GM12874 (cell line): ENCODE measurements at regions not wholly inside any gene's neighbourhood (a gene's known extent, or its start where the extent isn't known, plus 50 kb on each side); places are given as distances from the start of the nearest gene placed in this dataset.

Experiments used
- TF ChIP-seq, protein P1 (sequence below): IDR thresholded peaks from 2 replicates; pipeline ENCODE4 v1.5.1; 2011; ENCODE audit warnings: low read depth, mild to moderate bottlenecking, control low read depth, low read length, moderate library complexity; ENCODE audit not compliant: insufficient read depth

DNA sequence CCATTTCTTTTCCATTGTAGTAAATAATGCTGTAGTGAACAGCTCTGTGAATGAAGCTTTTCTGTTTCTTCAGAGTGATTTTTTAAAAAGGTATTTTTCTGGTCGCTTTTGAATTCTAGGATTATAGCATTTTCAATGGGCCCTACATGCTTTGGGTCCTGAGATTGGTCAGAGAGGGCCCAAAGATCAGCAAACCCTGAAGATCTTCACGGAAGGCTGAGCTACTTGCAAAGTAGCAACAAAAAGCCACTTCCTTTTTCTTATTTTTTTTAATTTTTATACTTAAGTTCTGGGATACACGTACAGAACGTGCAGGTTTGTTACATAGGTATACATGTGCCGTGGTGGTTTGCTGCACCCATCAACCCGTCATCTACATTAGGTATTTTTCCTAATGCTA is 200.5 kb downstream of the FAT3 start:
- TF ChIP-seq, protein P1, sequence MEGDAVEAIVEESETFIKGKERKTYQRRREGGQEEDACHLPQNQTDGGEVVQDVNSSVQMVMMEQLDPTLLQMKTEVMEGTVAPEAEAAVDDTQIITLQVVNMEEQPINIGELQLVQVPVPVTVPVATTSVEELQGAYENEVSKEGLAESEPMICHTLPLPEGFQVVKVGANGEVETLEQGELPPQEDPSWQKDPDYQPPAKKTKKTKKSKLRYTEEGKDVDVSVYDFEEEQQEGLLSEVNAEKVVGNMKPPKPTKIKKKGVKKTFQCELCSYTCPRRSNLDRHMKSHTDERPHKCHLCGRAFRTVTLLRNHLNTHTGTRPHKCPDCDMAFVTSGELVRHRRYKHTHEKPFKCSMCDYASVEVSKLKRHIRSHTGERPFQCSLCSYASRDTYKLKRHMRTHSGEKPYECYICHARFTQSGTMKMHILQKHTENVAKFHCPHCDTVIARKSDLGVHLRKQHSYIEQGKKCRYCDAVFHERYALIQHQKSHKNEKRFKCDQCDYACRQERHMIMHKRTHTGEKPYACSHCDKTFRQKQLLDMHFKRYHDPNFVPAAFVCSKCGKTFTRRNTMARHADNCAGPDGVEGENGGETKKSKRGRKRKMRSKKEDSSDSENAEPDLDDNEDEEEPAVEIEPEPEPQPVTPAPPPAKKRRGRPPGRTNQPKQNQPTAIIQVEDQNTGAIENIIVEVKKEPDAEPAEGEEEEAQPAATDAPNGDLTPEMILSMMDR, result no peak

DNA sequence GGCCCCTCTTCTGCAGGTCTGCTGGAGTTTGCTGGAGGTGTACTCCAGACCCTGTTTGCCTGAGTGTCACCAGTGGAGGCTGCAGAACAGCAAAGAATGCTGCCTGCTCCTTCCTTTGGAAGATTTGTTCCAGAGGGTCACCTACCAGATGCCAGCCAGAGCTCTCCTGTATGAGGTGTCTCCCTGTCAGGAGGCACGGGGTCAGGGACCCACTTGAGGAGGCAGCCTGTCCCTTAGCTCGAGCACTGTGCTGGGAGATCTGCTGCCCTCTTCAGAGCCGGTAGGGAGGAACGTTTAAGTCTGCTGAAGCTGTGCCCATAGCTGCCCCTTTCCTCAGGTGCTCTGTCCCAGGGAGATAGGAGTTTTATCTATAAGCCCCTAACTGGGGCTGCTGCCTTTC is 207.9 kb downstream of the FAT3 start:
- TF ChIP-seq, protein P1, result no peak

DNA sequence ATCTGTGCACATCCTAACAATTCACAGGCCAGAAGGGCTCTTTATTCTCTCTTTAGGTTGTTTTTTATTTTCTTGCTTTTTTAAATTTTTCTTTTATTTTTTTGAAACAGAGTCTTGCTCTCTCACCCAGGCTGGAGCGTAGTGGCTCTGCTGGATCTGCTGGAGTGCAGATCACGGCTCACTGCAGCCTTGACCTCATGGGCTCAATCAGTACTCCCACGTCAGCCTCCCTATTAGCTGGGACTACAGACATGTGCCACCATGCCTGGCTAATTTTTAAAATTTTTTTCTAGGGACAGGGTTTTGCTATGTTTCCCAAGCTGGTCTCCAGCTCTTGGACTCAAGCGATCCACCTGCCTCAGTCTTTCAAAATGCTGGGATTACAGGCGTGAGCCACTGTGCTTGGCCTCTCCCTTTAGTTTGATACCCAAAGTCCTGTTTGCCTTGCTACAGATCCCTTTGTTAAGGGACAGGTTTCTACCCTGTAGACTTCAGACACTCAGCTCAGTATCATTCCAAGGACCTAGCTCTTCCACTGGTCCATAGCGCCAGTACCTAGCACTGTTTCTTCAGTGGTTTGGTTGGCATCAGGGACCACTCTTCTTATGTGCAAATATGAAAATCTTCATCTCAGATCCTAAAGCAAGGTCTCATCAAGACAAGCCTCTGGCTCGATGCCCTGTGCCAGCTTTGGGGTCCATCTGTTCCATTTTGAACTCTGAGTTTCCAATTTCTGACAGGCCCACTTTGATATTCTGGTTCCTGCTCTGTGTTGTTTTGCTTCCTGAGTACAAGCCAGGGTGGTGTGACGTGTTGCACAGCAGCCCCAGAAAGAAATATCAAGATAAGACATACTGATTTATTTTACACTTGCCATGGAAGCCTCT is 211.7 kb downstream of the FAT3 start:
- TF ChIP-seq, protein P1, result no peak

DNA sequence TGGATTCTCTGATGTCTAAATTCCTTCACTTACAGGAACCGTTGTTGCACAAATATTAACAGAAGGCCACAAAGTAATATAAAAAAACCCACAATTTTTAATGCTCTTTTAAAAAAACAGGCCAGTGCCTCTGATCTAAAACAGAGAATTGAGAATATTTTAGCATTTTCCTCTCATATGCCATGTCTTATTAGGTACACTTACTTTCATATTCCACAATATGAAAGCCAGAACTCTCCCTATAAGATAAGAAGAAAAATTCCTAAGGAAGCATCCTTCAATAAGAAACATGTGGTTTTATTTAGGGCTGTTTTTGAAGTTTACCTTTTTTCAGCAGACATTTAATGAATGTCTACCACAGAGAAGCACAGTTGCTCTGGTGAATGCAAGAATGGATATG is 214.5 kb downstream of the FAT3 start:
- TF ChIP-seq, protein P1, result no peak

DNA sequence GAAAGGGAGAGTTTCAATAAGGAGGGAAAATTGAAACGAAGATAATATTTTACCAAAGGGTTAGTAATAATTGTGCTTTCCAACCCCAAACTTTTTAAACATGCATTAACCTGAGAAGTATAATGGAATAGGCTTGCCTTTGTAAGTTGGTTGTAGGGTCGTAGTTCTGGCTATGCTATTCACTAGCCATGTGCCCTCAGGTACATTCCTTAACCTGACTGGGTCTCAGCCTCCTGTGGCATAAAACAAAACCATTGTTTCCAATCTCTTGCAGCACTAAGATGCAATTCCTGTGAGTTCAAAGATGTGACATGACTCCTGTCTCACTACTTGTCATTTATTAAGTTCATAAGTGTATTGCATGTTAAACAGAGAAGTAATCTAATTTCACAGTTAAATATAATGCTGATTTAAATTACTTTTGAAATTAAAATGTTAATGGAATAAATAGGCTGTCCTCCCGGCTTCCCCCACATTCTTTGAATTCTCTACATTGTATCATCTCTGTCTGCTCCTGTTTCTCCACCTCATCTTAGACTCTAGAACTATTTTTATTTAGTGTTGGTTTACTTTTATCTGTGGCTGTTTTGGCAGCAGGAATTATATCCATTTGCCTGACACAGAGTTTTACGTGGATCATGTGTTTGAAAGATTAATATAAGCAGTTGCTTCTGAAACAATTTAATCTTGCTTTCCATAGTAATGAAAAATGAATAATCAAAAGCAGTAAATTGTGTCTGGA is 216.3 kb downstream of the FAT3 start:
- TF ChIP-seq, protein P1, result no peak

- TF ChIP-seq, protein P1, result no peak
Measured at GRCh38 chr11:92441443-92441726, 216.8 kb downstream of the FAT3 start.

- TF ChIP-seq, protein P1, result no peak
Measured at GRCh38 chr11:92443199-92443598, 218.6 kb downstream of the FAT3 start.
